ENCODE measurements at regions not wholly inside any gene's neighbourhood (a gene's known extent, or its start where the extent isn't known, plus 50 kb on each side); places are given as distances from the start of the nearest gene placed in this dataset.

GRCh38 chr5:54634089-54634488 lies 116.5 kb downstream of the SNX18 start:
- no peak for DNase-seq

DNA sequence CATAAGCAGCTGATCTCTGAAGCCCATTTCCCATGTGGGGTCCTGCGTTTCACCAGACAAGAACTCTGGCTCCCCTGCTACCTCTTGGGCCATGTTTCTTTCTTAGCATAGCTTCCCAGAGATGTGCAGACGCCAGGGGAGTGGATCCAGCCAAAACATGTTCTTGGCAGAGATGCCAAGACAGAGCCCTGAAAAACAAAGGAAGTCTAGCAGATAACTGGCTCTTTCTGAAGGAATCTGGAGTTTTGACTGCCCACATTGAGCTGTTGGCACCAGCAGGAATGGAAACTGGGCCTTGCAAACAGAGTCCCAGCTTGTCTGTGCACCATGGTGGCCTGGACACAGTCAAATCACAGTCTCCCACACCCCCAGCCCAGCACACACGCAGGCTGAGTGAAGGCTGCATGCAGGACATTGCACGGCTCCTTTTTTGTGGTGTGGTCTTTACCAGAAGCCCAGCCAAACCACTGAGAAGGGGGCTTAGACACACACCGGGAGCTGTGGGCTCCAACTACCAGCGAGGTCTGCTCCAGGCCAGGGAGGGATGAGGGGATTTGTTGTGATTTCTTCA lies 114.7 kb downstream of the SNX18 start:
- DNase-seq = no peak

GRCh38 chr5:54630738-54631359 lies 113.3 kb downstream of the SNX18 start:
- DNase-seq = no peak

DNA sequence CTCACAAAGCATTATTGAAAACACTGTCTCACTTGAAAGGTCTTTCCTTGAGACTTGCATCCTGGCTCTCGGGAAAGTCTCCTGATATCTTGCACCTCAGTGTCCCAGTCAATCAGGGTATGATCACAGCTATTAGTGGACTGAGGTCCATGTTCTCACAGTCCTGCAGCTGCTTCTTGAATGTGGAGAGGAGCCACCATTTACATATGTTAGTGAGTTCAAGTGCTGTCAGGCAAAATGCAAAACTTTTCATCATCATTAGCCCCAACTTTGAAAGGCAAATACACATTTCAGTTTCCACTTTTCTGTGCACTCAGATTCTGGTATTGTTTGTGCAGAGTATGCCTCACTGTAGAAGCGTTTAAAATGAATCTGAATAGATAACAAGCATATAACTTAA lies 111.6 kb downstream of the SNX18 start:
- no peak for DNase-seq

DNA sequence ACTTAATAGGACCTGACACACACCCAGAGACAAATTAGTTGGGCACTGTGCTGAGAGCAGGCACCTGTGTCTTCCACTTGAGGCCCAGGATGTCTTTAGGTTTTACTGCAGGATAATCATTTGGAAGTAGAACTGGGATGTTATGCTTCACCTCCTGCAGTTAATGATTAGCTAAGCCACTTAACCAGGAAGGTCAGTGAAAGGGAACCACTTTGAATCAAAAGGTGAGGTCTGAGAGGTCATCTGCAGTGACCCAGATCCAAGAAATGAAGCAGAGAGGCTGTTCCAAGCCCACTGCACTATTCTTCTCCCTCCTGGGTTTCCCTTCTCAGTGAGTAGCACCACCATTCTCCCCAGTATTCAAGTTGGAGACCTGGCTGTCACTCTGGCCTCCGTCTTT lies 110.5 kb downstream of the SNX18 start:
- no peak for DNase-seq

DNA sequence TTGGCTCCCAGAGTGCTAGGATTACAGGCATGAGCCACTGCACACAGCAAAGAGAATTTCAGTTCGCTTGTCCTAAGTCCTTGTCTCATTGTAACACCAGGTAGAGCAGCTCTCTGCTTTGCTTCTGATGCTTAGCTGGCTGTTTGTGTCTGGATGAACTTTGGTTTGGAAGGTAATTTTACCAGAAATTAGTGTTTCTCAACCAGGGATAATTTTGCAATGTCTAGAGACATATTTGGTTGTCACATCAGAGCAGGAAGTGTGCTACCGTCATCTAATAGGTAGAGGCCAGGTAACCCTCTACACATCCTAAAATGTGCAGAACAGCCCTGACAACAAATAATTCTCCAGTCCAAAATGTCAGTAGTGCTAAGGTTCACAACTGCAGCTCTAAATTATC lies 108.8 kb downstream of the SNX18 start:
- no peak for DNase-seq

- no peak for DNase-seq
Measured at GRCh38 chr5:54624805-54625568, 107.4 kb downstream of the SNX18 start.

GRCh38 chr5:54621709-54622108 lies 104.2 kb downstream of the SNX18 start:
- DNase-seq = no peak

- DNase-seq = no peak
Measured at GRCh38 chr5:54621048-54621447, 103.5 kb downstream of the SNX18 start.

- DNase-seq = no peak
Measured at GRCh38 chr5:54620141-54620933, 102.8 kb downstream of the SNX18 start.

DNA sequence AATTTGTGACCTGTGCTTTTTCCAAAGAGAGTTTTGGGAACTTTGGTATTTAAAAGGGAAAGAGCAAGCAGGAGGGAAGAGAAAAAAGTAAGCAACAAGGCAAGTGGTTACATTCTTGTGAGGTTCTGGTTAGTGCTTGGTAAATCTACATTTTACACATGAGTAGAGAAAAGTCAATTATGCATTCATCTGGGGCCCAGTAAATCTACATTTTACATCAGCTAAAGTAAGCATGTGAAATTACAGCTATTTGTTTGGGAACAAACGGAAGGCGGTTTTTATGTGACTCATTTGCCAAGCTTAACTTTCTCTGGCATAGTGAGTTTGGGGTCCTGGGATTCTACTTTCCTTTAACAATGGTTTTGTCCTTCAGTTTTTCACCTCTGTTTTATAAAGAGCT lies 102.2 kb downstream of the SNX18 start:
- no peak for DNase-seq

DNA sequence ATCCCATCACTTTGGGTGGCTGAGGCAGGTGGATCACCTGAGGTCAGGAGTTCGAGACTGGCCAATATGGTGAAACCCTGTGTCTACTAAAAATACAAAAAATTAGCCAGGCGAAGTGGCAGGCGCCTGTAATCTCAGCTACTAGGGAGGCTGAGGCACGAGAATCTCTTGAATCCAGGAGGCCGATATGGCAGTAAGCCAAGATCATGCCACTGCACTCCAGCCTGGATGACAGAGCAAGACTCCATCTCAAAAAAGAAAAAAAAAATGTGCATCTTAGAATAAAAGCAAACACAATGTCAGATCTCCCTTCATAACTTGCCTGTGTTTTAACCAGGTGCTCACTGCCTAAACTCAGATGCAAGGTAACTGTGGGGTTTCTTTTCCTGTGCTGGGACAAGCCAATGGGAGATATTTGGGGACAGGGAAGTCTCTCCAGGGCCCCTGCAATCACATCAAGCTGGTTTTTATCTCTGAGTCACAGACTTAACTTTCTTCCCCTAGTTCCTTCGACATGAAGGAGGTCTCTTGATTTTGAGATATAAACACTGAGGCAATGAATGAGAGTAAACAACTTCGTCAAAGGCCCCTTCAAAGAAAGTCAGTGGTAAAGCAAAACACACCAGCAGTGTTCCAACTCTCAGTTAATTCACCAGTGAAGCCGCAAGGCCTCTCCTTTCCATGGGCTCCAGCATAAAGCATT lies 99.1 kb downstream of the SNX18 start:
- DNase-seq = no peak

- DNase-seq = no peak
Measured at GRCh38 chr5:54616031-54616430, 98.5 kb downstream of the SNX18 start.

GRCh38 chr5:54615381-54615780 lies 97.8 kb downstream of the SNX18 start:
- DNase-seq = no peak

DNA sequence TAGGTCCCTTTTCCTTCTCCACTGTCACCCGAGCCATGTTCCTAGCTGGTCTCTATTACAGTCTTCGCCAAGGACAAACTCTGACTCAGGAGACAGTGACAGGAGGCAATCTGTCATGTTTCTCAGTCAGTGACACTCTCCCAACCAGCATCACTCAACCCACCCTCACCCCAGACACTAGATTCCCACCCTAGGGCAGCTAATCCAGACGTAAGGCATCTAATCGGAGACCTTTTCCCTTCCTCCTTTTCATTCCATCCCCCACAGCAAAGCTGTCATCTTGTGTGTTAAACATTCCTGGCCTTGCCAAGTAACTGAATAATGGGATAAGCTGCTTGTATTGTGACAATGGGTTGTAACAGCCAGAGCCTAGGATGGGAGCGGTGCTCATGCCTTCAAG lies 95.2 kb downstream of the SNX18 start:
- DNase-seq = no peak

- DNase-seq = no peak
Measured at GRCh38 chr5:54611290-54611951, 93.9 kb downstream of the SNX18 start.

DNA sequence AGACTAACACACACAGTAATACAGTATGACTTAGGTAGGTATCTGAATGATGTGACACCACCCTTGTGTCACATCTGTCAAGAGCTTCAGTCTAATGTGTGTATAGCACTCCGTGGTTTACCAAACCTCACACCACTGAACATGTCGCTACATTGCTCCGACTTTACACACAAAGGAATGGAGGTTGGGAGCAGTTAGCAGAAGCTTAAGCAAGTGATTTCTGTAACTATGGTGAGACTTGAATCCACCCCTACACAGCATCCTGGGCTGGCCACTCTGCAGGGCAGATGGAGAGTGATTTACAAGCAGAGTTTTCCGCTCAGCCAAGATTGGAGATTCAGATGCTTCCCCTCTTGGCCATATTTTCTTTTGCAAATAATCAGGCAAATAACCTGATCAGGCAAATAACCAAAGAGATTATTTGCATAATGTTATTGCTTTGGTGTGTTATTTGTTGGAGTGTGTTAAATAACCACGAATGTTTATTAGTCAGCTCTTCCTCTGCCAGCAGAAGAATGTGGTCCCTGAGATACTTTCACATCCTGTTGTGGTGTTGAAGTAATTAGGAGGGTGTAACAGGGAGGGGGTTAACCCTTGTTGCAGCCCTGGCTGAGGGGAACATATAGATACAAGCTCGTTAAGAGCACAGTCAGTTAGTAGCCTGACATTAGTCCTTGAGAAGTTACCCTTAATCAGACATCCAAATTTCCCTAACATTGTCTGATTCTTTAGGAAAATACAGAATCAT lies 92.8 kb downstream of the SNX18 start:
- DNase-seq = no peak

GRCh38 chr5:54608423-54609085 lies 91.0 kb downstream of the SNX18 start:
- DNase-seq = no peak

DNA sequence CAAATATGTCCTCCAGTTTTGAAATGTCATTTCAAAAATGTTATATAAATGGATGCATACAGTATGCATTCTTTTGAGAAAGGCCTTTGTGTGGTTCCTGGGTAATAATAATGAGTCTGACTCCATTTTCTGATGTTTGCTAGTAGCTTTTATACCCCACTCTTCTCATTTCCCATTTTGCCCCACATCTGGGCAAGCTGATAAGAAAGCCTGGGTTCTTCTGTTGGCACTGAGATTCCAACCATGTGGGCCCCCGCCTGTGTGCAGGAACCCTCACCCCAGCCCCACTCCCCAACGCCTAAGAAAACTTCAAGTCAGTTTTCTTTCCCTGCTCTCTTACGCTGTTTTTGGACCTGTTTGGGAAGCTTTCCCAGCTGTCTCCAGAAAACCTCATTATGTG lies 89.4 kb downstream of the SNX18 start:
- DNase-seq = no peak

DNA sequence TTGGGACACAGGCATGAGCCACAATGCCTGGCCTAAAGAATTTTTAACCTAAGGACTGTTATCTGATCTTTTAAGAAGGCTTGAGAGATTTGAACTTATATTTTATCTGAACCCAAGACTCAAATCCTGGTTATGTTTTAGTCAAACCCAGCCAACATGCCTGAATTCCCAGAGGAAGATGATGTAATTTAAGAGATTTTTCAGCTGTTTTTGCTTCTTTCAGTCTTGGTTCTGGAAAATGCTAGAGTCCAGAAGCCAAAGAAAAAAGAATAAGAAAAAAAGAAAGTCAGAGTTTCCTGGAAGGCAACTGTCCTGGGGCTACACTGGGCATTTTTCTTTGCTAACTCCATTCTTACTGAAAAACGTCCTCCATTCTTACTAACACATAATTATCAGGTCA lies 85.8 kb downstream of the SNX18 start:
- DNase-seq = no peak

GRCh38 chr5:54602475-54602874 lies 84.9 kb downstream of the SNX18 start:
- DNase-seq = no peak
